Heart right ventricle (tissue), 16 donors: ENCODE measurements at regions not wholly inside any gene's neighbourhood (a gene's known extent, or its start where the extent isn't known, plus 50 kb on each side); places are given as distances from the start of the nearest gene placed in this dataset.

Experiments used
- ATAC-seq, 8 donors: fragments of 200-7000 bp; cut with Tn5 transposase; one replicate each; pipeline ENCODE4 v1.9.1; 2020; ENCODE audit warnings: mild to moderate bottlenecking in 8 of 8, moderate library complexity in 8 of 8, moderate number of reproducible peaks in 1 of 8
- DNase-seq, 2 donors: peaks; one replicate each; pipeline ENCODE4 v3.0.0-alpha.2; 2020
- H3K27ac ChIP-seq, 10 donors: fragments of 200-600 bp; sonication (generic) in 2 of 10; one replicate each; pipeline versions ENCODE4 v1.5.0 to v1.8.0; 2020 to 2022; ENCODE audit warnings: mild to moderate bottlenecking in 3 of 10
- H3K27me3 ChIP-seq, 7 donors: fragments of 200-600 bp; one replicate each; pipeline ENCODE4 v1.8.0; 2021 to 2022; ENCODE audit warnings: mild to moderate bottlenecking in 2 of 7
- H3K36me3 ChIP-seq, 9 donors: fragments of 200-600 bp; sonication (generic) in 1 of 9; one replicate each; pipeline versions ENCODE4 v1.5.0 to v1.8.0; 2020 to 2022; ENCODE audit warnings: mild to moderate bottlenecking in 2 of 9
- H3K4me1 ChIP-seq, 9 donors: fragments of 200-600 bp; sonication (generic) in 1 of 9; one replicate each; pipeline versions ENCODE4 v1.5.0 to v1.8.0; 2020 to 2022; ENCODE audit warnings: mild to moderate bottlenecking in 4 of 9
- H3K4me3 ChIP-seq, 10 donors: fragments of 200-600 bp; sonication (generic) in 2 of 10; one replicate each; pipeline versions ENCODE4 v1.5.0 to v1.8.0; 2020 to 2022; ENCODE audit warnings: mild to moderate bottlenecking in 7 of 10, moderate library complexity in 2 of 10
- H3K9me3 ChIP-seq, 11 donors: fragments of 200-600 bp in 10 of 11; sonication (generic) in 2 of 11; one replicate each; pipeline versions ENCODE4 v1.5.0 to v1.8.0; 2013 to 2022; ENCODE audit warnings: mild to moderate bottlenecking in 2 of 11, control low read depth in 1 of 11, moderate library complexity in 1 of 11
- CTCF ChIP-seq, 9 donors: fragments of 200-600 bp; sonication (generic) in 2 of 9; IDR thresholded peaks; one replicate each; pipeline versions ENCODE4 v1.5.0 to v1.8.0; 2021 to 2022; ENCODE audit warnings: antibody characterized with exemption in 9 of 9, mild to moderate bottlenecking in 5 of 9, moderate library complexity in 1 of 9
- WGBS, 2 donors: extraction: QIAGEN DNeasy Blood & Tissue Kit; methylation state at CpG; one replicate each; pipeline ENCODE4 v1.1.7; 2013; ENCODE audit warnings: inconsistent platforms in 1 of 2; 5-methylcytosine and 5-hydroxymethylcytosine counted together
- intact Hi-C, 10 donors: fragments of 100-400 bp; cut with DNase I; formaldehyde crosslinking; loops; one replicate each; pipeline versions ENCODE4 v1.11.1 to v1.14.2; 2022
- donor health status: Arrhythmogenic right ventricular cardiomyopathy.
- donor health status: ischemic (EF 13 %, LVEDD 7.1; RV severe dilation, severe dysfunction).
- donor health status: healthy with polysubstance abuse.
- donor health status: DM: no; HTN: yes; CAD: no.
- donor health status: DM: no; HTN: no; CAD: no.
- donor health status: ischemic (EF 25% LVEDD 6.9; RV normal size, moderate dysfunction).
- donor health status: ischemic (EF 25% LVEDD 5.7; RV mildly dilated, moderate dysfunction).
- donor health status: healthy.
- donor health status: DM: yes; HTN: yes; CAD: no.
- donor health status: Ischemic cardiomyopathy.
- donor health status: ischemic (EF 35%, LVEDD 5.7; RV mildly dilated, moderate dysfunction).
- donor health status: nonischemic (EF 11% LVEDD 7.7; RV severe dilation, severe dysfunction).
- donor health status: DM: yes; HTN: yes; CAD: no.
- donor health status: PGD.
- donor health status: ischemic (EF 29% LVEDD 5.4; RV normal size, mild dysfunction).
- donor health status: nonischemic (EF 23%, LVEDD 6.1; RV moderate dilation, normal function).

- H3K4me3 ChIP-seq, result no peak overlapping the region
- TF ChIP-seq CTCF (IDR thresholded peaks at IDR 0.05), result no peak
- peaks cover 0 to 4% (median 0%) of the 10 kb centered on the region in 11 donors for H3K9me3 ChIP-seq
- no peaks in the 10 kb centered on the region for H3K36me3 ChIP-seq
- intact Hi-C loops, result no loop called here
- DNase-seq (no peak), ATAC-seq (no peak)
- H3K27ac ChIP-seq, result no peak overlapping the region
- no peaks in the 10 kb centered on the region for H3K27me3 ChIP-seq
- H3K4me1 ChIP-seq, result no peaks in the 10 kb centered on the region
- WGBS, 2 donors, result 78 to 94% methylated on average over 1 of the region's 1 CpG
These were observed 476.9 kb downstream of the XIRP2 start for GRCh38 chr2:167365216-167365615.

- DNase-seq (no peak), ATAC-seq (no peak)
- Histone ChIP-seq H3K4me3 (no peak overlapping the region), H3K27ac (no peak overlapping the region), H3K36me3 (no peaks in the 10 kb centered on the region), H3K4me1 (no peaks in the 10 kb centered on the region), H3K9me3 (peaks cover 0 to 13% (median 0%) of the 10 kb centered on the region in 11 donors), H3K27me3 (no peaks in the 10 kb centered on the region)
- WGBS, 2 donors, result 17 to 21% methylated on average over 2 of the region's 2 CpGs
- TF ChIP-seq CTCF (IDR thresholded peaks at IDR 0.05), result no peak
- intact Hi-C loops, result no loop called here
These were observed 473.1 kb downstream of the XIRP2 start for GRCh38 chr2:167361426-167361825.

- TF ChIP-seq CTCF (IDR thresholded peaks at IDR 0.05), result no peak
- no peaks in the 10 kb centered on the region for H3K4me1 ChIP-seq
- H3K4me3 ChIP-seq, result no peak overlapping the region
- peaks cover 0 to 10% (median 0%) of the 10 kb centered on the region in 11 donors for H3K9me3 ChIP-seq
- DNase-seq (no peak), ATAC-seq (no peak)
- H3K27ac ChIP-seq, result no peak overlapping the region
- intact Hi-C loops, result no loop called here
- no peaks in the 10 kb centered on the region for H3K27me3 ChIP-seq
- H3K36me3 ChIP-seq, result no peaks in the 10 kb centered on the region
These were observed 467.5 kb downstream of the XIRP2 start for GRCh38 chr2:167355821-167356220.

- intact Hi-C loops, result no loop called here
- Histone ChIP-seq H3K4me3 (no peak overlapping the region), H3K4me1 (no peaks in the 10 kb centered on the region), H3K27me3 (no peaks in the 10 kb centered on the region), H3K36me3 (no peaks in the 10 kb centered on the region), H3K9me3 (peaks cover 0 to 1% (median 0%) of the 10 kb centered on the region in 11 donors), H3K27ac (no peak overlapping the region)
- 90 to 93% methylated on average over 1 of the region's 1 CpG for WGBS, 2 donors
- ATAC-seq (no peak), DNase-seq (no peak)
- no peak for TF ChIP-seq CTCF (IDR thresholded peaks at IDR 0.05)
These were observed 465.5 kb downstream of the XIRP2 start for GRCh38 chr2:167353605-167354280.
